Stimulated activated naive B cell treated with anti-CD40 and anti-IgM and Interleukin-4, amounts not matched to agents 10 μg/mL and 1 μg/mL and 100 μg/mL, for 72 hours (primary cell): ENCODE measurements at regions not wholly inside any gene's neighbourhood (a gene's known extent, or its start where the extent isn't known, plus 50 kb on each side); places are given as distances from the start of the nearest gene placed in this dataset.

ENCODE experiments used
- ATAC-seq, 2 donors: fragments of 150-1000 bp; cut with Tn5 transposase; replicated peaks; 2 replicates each; pipeline ENCODE4 v1.10.0; 2021; ENCODE audit warnings: moderate library complexity in 1 of 2
- DNase-seq: peaks from one replicate; pipeline ENCODE4 v3.0.0; 2021
- H3K27ac Mint-ChIP-seq: one replicate; pipeline ENCODE4 v1.8.0; 2022; ENCODE audit warnings: mild to moderate bottlenecking, mixed read lengths
- H3K27me3 Mint-ChIP-seq, 2 donors: one replicate each; pipeline ENCODE4 v1.8.0; 2022; ENCODE audit warnings: mixed read lengths in 2 of 2
- H3K36me3 Mint-ChIP-seq, 2 donors: one replicate each; pipeline ENCODE4 v1.8.0; 2022; ENCODE audit warnings: mixed read lengths in 2 of 2, mild to moderate bottlenecking in 1 of 2
- H3K4me1 Mint-ChIP-seq, 2 donors: one replicate each; pipeline ENCODE4 v1.8.0; 2022; ENCODE audit warnings: mixed read lengths in 2 of 2, mild to moderate bottlenecking in 1 of 2
- H3K4me3 Mint-ChIP-seq, 2 donors: one replicate each; pipeline ENCODE4 v1.8.0; 2022; ENCODE audit warnings: mild to moderate bottlenecking in 2 of 2, mixed read lengths in 2 of 2, moderate library complexity in 1 of 2
- H3K9me3 Mint-ChIP-seq, 2 donors: one replicate each; pipeline ENCODE4 v1.8.0; 2022; ENCODE audit warnings: mixed read lengths in 2 of 2, mild to moderate bottlenecking in 1 of 2

- ATAC-seq, result no peak
- peaks cover 4% of the 10 kb centered on the region in 2 donors for H3K9me3 Mint-ChIP-seq
- H3K27ac Mint-ChIP-seq, result no peak overlapping the region
- no peak overlapping the region for H3K4me3 Mint-ChIP-seq
- no peaks in the 10 kb centered on the region for H3K36me3 Mint-ChIP-seq
- H3K27me3 Mint-ChIP-seq, result peaks cover 0 to 4% of the 10 kb centered on the region in 2 donors
- no peak for DNase-seq
- peaks cover 2 to 11% of the 10 kb centered on the region in 2 donors for H3K4me1 Mint-ChIP-seq
Observed at GRCh38 chr9:79173932-79174331, 397.8 kb upstream of the TLE4 start.

- H3K9me3 Mint-ChIP-seq, result peaks cover 2 to 6% of the 10 kb centered on the region in 2 donors
- ATAC-seq (no peak), DNase-seq (no peak)
- H3K27ac Mint-ChIP-seq, result no peak overlapping the region
- H3K4me1 Mint-ChIP-seq, result peaks cover 2 to 11% of the 10 kb centered on the region in 2 donors
- H3K27me3 Mint-ChIP-seq, result peaks cover 5 to 9% of the 10 kb centered on the region in 2 donors
- peaks cover 0 to 4% of the 10 kb centered on the region in 2 donors for H3K36me3 Mint-ChIP-seq
- H3K4me3 Mint-ChIP-seq, result no peak overlapping the region
Observed at GRCh38 chr9:79176014-79176697, 395.6 kb upstream of the TLE4 start.

- ATAC-seq (no peak), DNase-seq (no peak)
- H3K9me3 Mint-ChIP-seq, result peaks cover 7 to 15% of the 10 kb centered on the region in 2 donors
- H3K27me3 Mint-ChIP-seq, result peaks cover 9 to 14% of the 10 kb centered on the region in 2 donors
- H3K36me3 Mint-ChIP-seq, result peaks cover 0 to 4% of the 10 kb centered on the region in 2 donors
- H3K4me1 Mint-ChIP-seq, result no peaks in the 10 kb centered on the region
- no peak overlapping the region for H3K27ac Mint-ChIP-seq
- no peak overlapping the region for H3K4me3 Mint-ChIP-seq
Observed at GRCh38 chr9:79184831-79185230, 386.9 kb upstream of the TLE4 start.

GRCh38 chr9:79185866-79186265, 385.9 kb upstream of the TLE4 start:
- no peaks in the 10 kb centered on the region for H3K4me1 Mint-ChIP-seq
- no peak overlapping the region for H3K27ac Mint-ChIP-seq
- peaks cover 5 to 9% of the 10 kb centered on the region in 2 donors for H3K9me3 Mint-ChIP-seq
- DNase-seq, result no peak
- H3K4me3 Mint-ChIP-seq, result no peak overlapping the region
- no peak for ATAC-seq
- H3K27me3 Mint-ChIP-seq, result peaks cover 5 to 9% of the 10 kb centered on the region in 2 donors
- no peaks in the 10 kb centered on the region for H3K36me3 Mint-ChIP-seq

- no peak for ATAC-seq
- H3K27ac Mint-ChIP-seq, result no peak overlapping the region
- peaks cover 5 to 9% of the 10 kb centered on the region in 2 donors for H3K9me3 Mint-ChIP-seq
- no peak for DNase-seq
- H3K4me1 Mint-ChIP-seq, result no peaks in the 10 kb centered on the region
- H3K36me3 Mint-ChIP-seq, result no peaks in the 10 kb centered on the region
- H3K27me3 Mint-ChIP-seq, result peaks cover 5 to 9% of the 10 kb centered on the region in 2 donors
- no peak overlapping the region for H3K4me3 Mint-ChIP-seq
Observed at GRCh38 chr9:79189511-79189924, 382.2 kb upstream of the TLE4 start.

GRCh38 chr9:79193001-79193400, 378.8 kb upstream of the TLE4 start:
- Mint-ChIP-seq H3K27me3 (peaks cover 4 to 5% of the 10 kb centered on the region in 2 donors), H3K27ac (no peak overlapping the region), H3K36me3 (no peaks in the 10 kb centered on the region), H3K4me3 (no peak overlapping the region), H3K9me3 (peaks cover 0 to 4% of the 10 kb centered on the region in 2 donors), H3K4me1 (no peaks in the 10 kb centered on the region)
- no peak for DNase-seq
- ATAC-seq, result no peak

GRCh38 chr9:79193501-79194223, 378.1 kb upstream of the TLE4 start:
- Mint-ChIP-seq H3K27ac (no peak overlapping the region), H3K36me3 (no peaks in the 10 kb centered on the region), H3K9me3 (no peaks in the 10 kb centered on the region), H3K4me3 (no peak overlapping the region), H3K4me1 (no peaks in the 10 kb centered on the region), H3K27me3 (peaks cover 0 to 5% of the 10 kb centered on the region in 2 donors)
- DNase-seq (no peak), ATAC-seq (no peak)

GRCh38 chr9:79195879-79196278, 375.9 kb upstream of the TLE4 start:
- H3K36me3 Mint-ChIP-seq, result no peaks in the 10 kb centered on the region
- ATAC-seq (no peak), DNase-seq (no peak)
- H3K9me3 Mint-ChIP-seq, result no peaks in the 10 kb centered on the region
- H3K4me1 Mint-ChIP-seq, result no peaks in the 10 kb centered on the region
- peaks cover 11 to 17% of the 10 kb centered on the region in 2 donors for H3K27me3 Mint-ChIP-seq
- H3K4me3 Mint-ChIP-seq, result no peak overlapping the region
- no peak overlapping the region for H3K27ac Mint-ChIP-seq

- Mint-ChIP-seq H3K4me1 (no peaks in the 10 kb centered on the region), H3K4me3 (no peak overlapping the region), H3K36me3 (no peaks in the 10 kb centered on the region), H3K9me3 (no peaks in the 10 kb centered on the region), H3K27ac (no peak overlapping the region), H3K27me3 (peaks cover 11 to 17% of the 10 kb centered on the region in 2 donors)
- DNase-seq (no peak), ATAC-seq (no peak)
Observed at GRCh38 chr9:79196606-79197005, 375.2 kb upstream of the TLE4 start.

- Mint-ChIP-seq H3K27ac (no peak overlapping the region), H3K4me1 (no peaks in the 10 kb centered on the region), H3K9me3 (no peaks in the 10 kb centered on the region), H3K27me3 (peaks cover 11 to 17% of the 10 kb centered on the region in 2 donors), H3K4me3 (no peak overlapping the region), H3K36me3 (no peaks in the 10 kb centered on the region)
- ATAC-seq, result no peak
- no peak for DNase-seq
Observed at GRCh38 chr9:79200336-79200735, 371.4 kb upstream of the TLE4 start.

- Mint-ChIP-seq H3K4me3 (no peak overlapping the region), H3K36me3 (no peaks in the 10 kb centered on the region), H3K4me1 (no peaks in the 10 kb centered on the region), H3K27ac (no peak overlapping the region), H3K27me3 (peaks cover 13 to 17% of the 10 kb centered on the region in 2 donors), H3K9me3 (no peaks in the 10 kb centered on the region)
- DNase-seq (no peak), ATAC-seq (no peak)
Observed at GRCh38 chr9:79201636-79202035, 370.1 kb upstream of the TLE4 start.

- H3K27ac Mint-ChIP-seq, result no peak overlapping the region
- ATAC-seq (no peak), DNase-seq (no peak)
- peaks cover 6 to 13% of the 10 kb centered on the region in 2 donors for H3K27me3 Mint-ChIP-seq
- no peaks in the 10 kb centered on the region for H3K4me1 Mint-ChIP-seq
- no peaks in the 10 kb centered on the region for H3K9me3 Mint-ChIP-seq
- H3K4me3 Mint-ChIP-seq, result no peak overlapping the region
- H3K36me3 Mint-ChIP-seq, result no peaks in the 10 kb centered on the region
Observed at GRCh38 chr9:79208791-79209396, 362.9 kb upstream of the TLE4 start.

GRCh38 chr9:79210541-79211243, 361.1 kb upstream of the TLE4 start:
- peaks cover 6 to 13% of the 10 kb centered on the region in 2 donors for H3K27me3 Mint-ChIP-seq
- H3K27ac Mint-ChIP-seq, result no peak overlapping the region
- DNase-seq (no peak), ATAC-seq (no peak)
- H3K9me3 Mint-ChIP-seq, result no peaks in the 10 kb centered on the region
- no peaks in the 10 kb centered on the region for H3K4me1 Mint-ChIP-seq
- H3K36me3 Mint-ChIP-seq, result no peaks in the 10 kb centered on the region
- H3K4me3 Mint-ChIP-seq, result no peak overlapping the region

- ATAC-seq (no peak), DNase-seq (no peak)
- peaks cover 3 to 9% of the 10 kb centered on the region in 2 donors for H3K27me3 Mint-ChIP-seq
- H3K9me3 Mint-ChIP-seq, result no peaks in the 10 kb centered on the region
- H3K27ac Mint-ChIP-seq, result no peak overlapping the region
- no peaks in the 10 kb centered on the region for H3K4me1 Mint-ChIP-seq
- no peaks in the 10 kb centered on the region for H3K36me3 Mint-ChIP-seq
- no peak overlapping the region for H3K4me3 Mint-ChIP-seq
Observed at GRCh38 chr9:79213417-79214125, 358.2 kb upstream of the TLE4 start.
